Panc1 (cell line): ENCODE measurements at regions not wholly inside any gene's neighbourhood (a gene's known extent, or its start where the extent isn't known, plus 50 kb on each side); places are given as distances from the start of the nearest gene placed in this dataset.

ENCODE experiments used
- ATAC-seq: fragments of 200-7000 bp; cut with Tn5 transposase; 2 replicates; pipeline ENCODE4 v1.9.1; 2020; ENCODE audit warnings: mild to moderate bottlenecking, moderate library complexity
- BruUV-seq: library from RNA; stranded (reverse); fragments of 400-500 nt; replicated peaks from 2 replicates; lab custom pipeline; 2021; lab: Mats Ljungman, UMichigan
- CTCF ChIA-PET: fragments of 300-600 bp; sonication (Branson Sonifier 250); formaldehyde crosslinking; loops from one replicate; lab custom pipeline; 2022; ENCODE audit warnings: antibody characterized with exemption; lab: Charles Lee
- POLR2A ChIA-PET: fragments of 300-600 bp; sonication (Branson Sonifier 250); formaldehyde crosslinking; loops from one replicate; lab custom pipeline; 2022; ENCODE audit warnings: antibody characterized with exemption; lab: Charles Lee
- DNase-seq: peaks from one replicate; pipeline ENCODE4 v3.0.0-alpha.2; 2010; ENCODE audit warnings: low read depth, low spot score
- H3K27ac ChIP-seq: 2 replicates; pipeline ENCODE4 v1.5.1; 2011; ENCODE audit warnings: mild to moderate bottlenecking, low read length, inconsistent platforms
- H3K27me3 ChIP-seq: fragments of 200-500 bp; sonication (Bioruptor generic); 2 replicates; pipeline ENCODE4 v1.6.0; 2014; ENCODE audit warnings: low read length, inconsistent platforms; ENCODE audit not compliant: control insufficient read depth, insufficient read depth
- H3K36me3 ChIP-seq: fragments of 200-500 bp; sonication (Bioruptor generic); 2 replicates; pipeline ENCODE4 v1.5.1; 2014; ENCODE audit warnings: inconsistent platforms, mild to moderate bottlenecking, low read length, moderate library complexity; ENCODE audit not compliant: control insufficient read depth, insufficient read depth
- H3K4me1 ChIP-seq: 2 replicates; pipeline ENCODE4 v1.5.1; 2011; ENCODE audit warnings: inconsistent platforms, mild to moderate bottlenecking, low read length, moderate library complexity; ENCODE audit not compliant: control insufficient read depth, insufficient read depth
- H3K4me3 ChIP-seq, 2 experiments: 2 replicates each; pipeline ENCODE4 v1.5.1; 2011 to 2012; ENCODE audit warnings: low read depth in 2 of 2, low read length in 2 of 2, mild to moderate bottlenecking in 2 of 2, inconsistent platforms in 1 of 2, moderate library complexity in 1 of 2
- H3K9me3 ChIP-seq: fragments of 200-500 bp; sonication (Bioruptor generic); 2 replicates; pipeline ENCODE4 v1.5.1; 2014; ENCODE audit warnings: low read depth, mild to moderate bottlenecking, inconsistent platforms, low read length, moderate library complexity; ENCODE audit not compliant: control insufficient read depth, insufficient read depth
- POLR2AphosphoS5 ChIP-seq: IDR thresholded peaks from 2 replicates; pipeline ENCODE4 v1.6.1; 2012; ENCODE audit warnings: mild to moderate bottlenecking, low read depth, low read length, moderate library complexity
- REST ChIP-seq, 2 experiments: IDR thresholded peaks; 2 replicates each; pipeline ENCODE4 v1.6.1; 2011 to 2012; ENCODE audit warnings: low read depth in 2 of 2, control low read depth in 1 of 2, low read length in 1 of 2, mild to moderate bottlenecking in 1 of 2, moderate library complexity in 1 of 2; ENCODE audit not compliant: insufficient read depth in 1 of 2
- SIN3A ChIP-seq: IDR thresholded peaks from 2 replicates; pipeline ENCODE4 v1.6.1; 2012; ENCODE audit warnings: low read depth, mild to moderate bottlenecking, low read length, moderate library complexity, borderline replicate concordance; ENCODE audit not compliant: insufficient read depth
- TCF7L2 ChIP-seq: IDR thresholded peaks from 2 replicates; pipeline ENCODE4 v1.6.1; 2011; ENCODE audit warnings: mild to moderate bottlenecking, low read depth, low read length, inconsistent platforms
- in situ Hi-C: cut with HindIII; loops from 2 replicates; pipeline ENCODE4 v1.10.0; 2016; ENCODE audit warnings: low sequenced_read_pairs, low pct_unique_long_range_greater_than_20kb
- intact Hi-C: fragments of 100-400 bp; cut with micrococcal nuclease; formaldehyde crosslinking; loops from one replicate; pipeline ENCODE4 v1.10.0; 2022; ENCODE audit not compliant: unreplicated experiment
- TF ChIP-seq, protein P1 (sequence below): fragments of 450-650 bp; IDR thresholded peaks from 2 replicates; pipeline ENCODE4 v1.5.1; 2017; ENCODE audit warnings: mild to moderate bottlenecking

DNA sequence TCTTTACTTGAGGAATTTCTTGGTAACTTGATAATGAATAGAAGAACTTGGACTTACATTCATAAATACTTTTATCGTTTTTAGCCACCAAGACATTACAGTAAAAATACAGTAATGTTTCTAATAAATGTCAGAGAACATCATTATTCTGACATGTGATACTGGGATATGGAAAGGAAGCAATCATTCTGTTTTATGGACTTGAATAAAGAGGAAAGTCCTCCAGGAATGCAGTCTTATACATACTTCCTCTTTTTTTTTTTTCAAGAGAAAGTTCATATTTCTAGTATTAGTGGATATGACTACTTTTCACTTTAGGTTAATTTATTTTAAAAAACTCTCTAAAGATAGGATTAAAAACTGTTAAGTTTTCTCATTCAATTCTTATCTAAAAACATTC is 220.0 kb upstream of the SEMA3C start:
- Histone ChIP-seq H3K27me3 (no peaks in the 10 kb centered on the region), H3K4me3 (no peak overlapping the region), H3K27ac (peak overlapping the region; percentile 44; the same call in 1 of the 2 replicates), H3K9me3 (peaks cover 4% of the 10 kb centered on the region; the same call in 1 of the 2 replicates), H3K4me1 (no peaks in the 10 kb centered on the region), H3K36me3 (no peaks in the 10 kb centered on the region)
- TF ChIP-seq, protein P1, sequence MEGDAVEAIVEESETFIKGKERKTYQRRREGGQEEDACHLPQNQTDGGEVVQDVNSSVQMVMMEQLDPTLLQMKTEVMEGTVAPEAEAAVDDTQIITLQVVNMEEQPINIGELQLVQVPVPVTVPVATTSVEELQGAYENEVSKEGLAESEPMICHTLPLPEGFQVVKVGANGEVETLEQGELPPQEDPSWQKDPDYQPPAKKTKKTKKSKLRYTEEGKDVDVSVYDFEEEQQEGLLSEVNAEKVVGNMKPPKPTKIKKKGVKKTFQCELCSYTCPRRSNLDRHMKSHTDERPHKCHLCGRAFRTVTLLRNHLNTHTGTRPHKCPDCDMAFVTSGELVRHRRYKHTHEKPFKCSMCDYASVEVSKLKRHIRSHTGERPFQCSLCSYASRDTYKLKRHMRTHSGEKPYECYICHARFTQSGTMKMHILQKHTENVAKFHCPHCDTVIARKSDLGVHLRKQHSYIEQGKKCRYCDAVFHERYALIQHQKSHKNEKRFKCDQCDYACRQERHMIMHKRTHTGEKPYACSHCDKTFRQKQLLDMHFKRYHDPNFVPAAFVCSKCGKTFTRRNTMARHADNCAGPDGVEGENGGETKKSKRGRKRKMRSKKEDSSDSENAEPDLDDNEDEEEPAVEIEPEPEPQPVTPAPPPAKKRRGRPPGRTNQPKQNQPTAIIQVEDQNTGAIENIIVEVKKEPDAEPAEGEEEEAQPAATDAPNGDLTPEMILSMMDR, result no peak
- no peak for TF ChIP-seq TCF7L2
- no peak for TF ChIP-seq POLR2AphosphoS5
- TF ChIP-seq REST (IDR thresholded peaks at IDR 0.05; ENCODE audit: insufficient read depth in 1 of 2, low read depth in 2 of 2, low read length in 1 of 2), result no peak
- no peak for TF ChIP-seq SIN3A
- intact Hi-C loops (no loop called here), in situ Hi-C loops (no loop called here)
- CTCF ChIA-PET, result no interaction called here
- no peak for ATAC-seq
- DNase-seq, result no peak
- POLR2A ChIA-PET, result no interaction called here
- no TSS peak for BruUV-seq

- Histone ChIP-seq H3K27ac (peak overlapping the region; percentile 27; the same call in 1 of the 2 replicates), H3K27me3 (no peaks in the 10 kb centered on the region), H3K36me3 (no peaks in the 10 kb centered on the region), H3K4me1 (no peaks in the 10 kb centered on the region), H3K4me3 (no peak overlapping the region), H3K9me3 (peaks cover 4% of the 10 kb centered on the region; the same call in 1 of the 2 replicates)
- ATAC-seq, result no peak
- ChIA-PET POLR2A (no interaction called here), CTCF (no interaction called here)
- intact Hi-C loops, result no loop called here
- in situ Hi-C loops, result no loop called here
- BruUV-seq, result no TSS peak
- no peak for DNase-seq
- TF ChIP-seq SIN3A (no peak), TCF7L2 (no peak), POLR2AphosphoS5 (no peak), REST (IDR thresholded peaks at IDR 0.05; ENCODE audit: insufficient read depth in 1 of 2, low read depth in 2 of 2, low read length in 1 of 2) (no peak)
- TF ChIP-seq, protein P1, result no peak
These were observed 216.5 kb upstream of the SEMA3C start for GRCh38 chr7:81135324-81135723.
